ENCODE measurements at regions not wholly inside any gene's neighbourhood (a gene's known extent, or its start where the extent isn't known, plus 50 kb on each side); places are given as distances from the start of the nearest gene placed in this dataset.

GRCh38 chr16:19936441-19936840, 51.8 kb upstream of the GPRC5B start:
- BruUV-seq (replicated peaks), result no TSS peak

GRCh38 chr16:19935694-19936093, 51.0 kb upstream of the GPRC5B start:
- DNase-seq (ENCODE audit: unreplicated experiment), result no peak
- intact Hi-C loops (cut with micrococcal nuclease), result no loop called here
- no peak overlapping the region for H3K4me3 Mint-ChIP-seq (ENCODE audit: unreplicated experiment)
- peaks cover 8% of the 10 kb centered on the region for H3K9me3 Mint-ChIP-seq (ENCODE audit: unreplicated experiment)
- no peak overlapping the region for H3K27ac Mint-ChIP-seq (ENCODE audit: low read depth, unreplicated experiment)
- peaks cover 12% of the 10 kb centered on the region for H3K27me3 Mint-ChIP-seq (ENCODE audit: insufficient read depth, unreplicated experiment)
- POLR2A ChIA-PET, result no interaction called here
- no peaks in the 10 kb centered on the region for H3K4me1 Mint-ChIP-seq (ENCODE audit: insufficient read depth, unreplicated experiment)
- no peaks in the 10 kb centered on the region for H3K36me3 Mint-ChIP-seq (ENCODE audit: insufficient read depth, unreplicated experiment)
- CTCF ChIA-PET, result interaction anchor here (0.9 kb wide), 1 partner anchor 334 kb away, joined by 3 read pairs; no protein-coding TSS in a partner anchor
- BruUV-seq (replicated peaks), result no TSS peak
- no peak for TF ChIP-seq CTCF (IDR thresholded peaks at IDR 0.05; ENCODE audit: unreplicated experiment)

More at GRCh38 chr16:19936441-19936840, 51.8 kb upstream of the GPRC5B start:
- intact Hi-C loops (cut with micrococcal nuclease), result no loop called here
- ChIA-PET CTCF (no interaction called here), POLR2A (no interaction called here)
- H3K27me3 Mint-ChIP-seq (ENCODE audit: insufficient read depth, unreplicated experiment), result peaks cover 12% of the 10 kb centered on the region
- H3K4me3 Mint-ChIP-seq (ENCODE audit: unreplicated experiment), result no peak overlapping the region
- peaks cover 8% of the 10 kb centered on the region for H3K9me3 Mint-ChIP-seq (ENCODE audit: unreplicated experiment)
- H3K4me1 Mint-ChIP-seq (ENCODE audit: insufficient read depth, unreplicated experiment), result no peaks in the 10 kb centered on the region
- DNase-seq (ENCODE audit: unreplicated experiment), result peak; percentile 4
- H3K27ac Mint-ChIP-seq (ENCODE audit: low read depth, unreplicated experiment), result no peak overlapping the region
- H3K36me3 Mint-ChIP-seq (ENCODE audit: insufficient read depth, unreplicated experiment), result no peaks in the 10 kb centered on the region
- no peak for TF ChIP-seq CTCF (IDR thresholded peaks at IDR 0.05; ENCODE audit: unreplicated experiment)

All from MCF 10A (cell line).